GM19043 (cell line): ENCODE measurements at regions not wholly inside any gene's neighbourhood (a gene's known extent, or its start where the extent isn't known, plus 50 kb on each side); places are given as distances from the start of the nearest gene placed in this dataset.

Experiments
- ATAC-seq: cut with Tn5 transposase; IDR thresholded peaks from one replicate; pipeline ENCODE4 v1.9.1; 2021; ENCODE audit warnings: low read depth; ENCODE audit not compliant: unreplicated experiment

DNA sequence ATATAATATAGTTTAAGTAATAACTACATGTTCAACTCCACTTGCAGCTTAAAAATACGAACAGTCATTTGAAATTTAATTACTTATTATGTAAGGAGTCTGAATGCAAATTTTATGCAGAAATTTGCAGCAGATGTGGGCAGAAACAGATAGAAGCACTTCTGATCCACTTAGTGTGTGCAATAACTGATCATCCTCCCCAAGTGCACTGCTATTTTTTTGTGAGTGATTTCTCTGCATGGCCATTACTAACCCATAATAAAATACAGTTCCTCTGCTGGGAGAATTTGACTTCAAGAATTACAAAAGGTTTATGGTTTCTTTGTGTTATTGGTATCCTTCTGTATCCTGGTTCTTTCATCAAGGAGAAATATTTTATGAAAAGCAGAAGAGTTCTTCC lies 611.5 kb upstream of the RGS18 start:
- ATAC-seq = no peak

DNA sequence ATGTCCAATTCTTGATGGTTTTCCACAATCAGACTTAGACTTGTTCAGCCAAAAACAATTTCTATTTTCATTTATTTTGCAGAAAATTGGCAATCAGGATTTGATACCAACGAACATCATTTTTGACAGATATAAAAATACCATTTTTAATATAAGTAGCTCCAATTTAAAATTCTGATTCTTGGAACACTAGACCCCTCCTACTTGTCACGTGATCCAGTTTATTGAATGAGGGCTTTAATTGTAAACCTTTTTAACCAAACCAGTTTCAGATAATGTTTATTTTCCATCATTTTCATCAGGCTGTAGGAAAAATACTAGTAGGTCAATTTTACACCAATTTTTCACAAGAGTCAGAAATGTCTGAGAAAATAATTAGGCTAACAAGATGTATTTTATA lies 607.2 kb upstream of the RGS18 start:
- ATAC-seq = no peak

DNA sequence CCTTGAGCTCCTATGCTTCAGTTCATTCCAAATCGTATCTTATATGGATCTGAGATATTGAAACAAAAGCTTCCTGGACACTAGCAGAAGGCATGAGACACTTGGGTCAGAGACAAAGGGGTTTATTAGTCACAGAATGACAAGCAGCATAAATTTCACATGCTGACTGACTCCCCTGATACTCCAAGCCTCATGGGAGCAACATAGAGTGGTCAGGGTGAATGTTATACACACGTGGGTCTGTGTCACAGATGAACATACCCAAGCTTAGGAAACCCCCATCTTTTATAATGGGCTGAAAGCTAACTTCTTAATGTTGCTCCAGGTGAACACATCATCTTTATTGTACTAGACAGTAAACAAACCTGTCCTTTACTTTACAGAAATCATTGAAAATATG lies 599.9 kb upstream of the RGS18 start:
- no peak for ATAC-seq

DNA sequence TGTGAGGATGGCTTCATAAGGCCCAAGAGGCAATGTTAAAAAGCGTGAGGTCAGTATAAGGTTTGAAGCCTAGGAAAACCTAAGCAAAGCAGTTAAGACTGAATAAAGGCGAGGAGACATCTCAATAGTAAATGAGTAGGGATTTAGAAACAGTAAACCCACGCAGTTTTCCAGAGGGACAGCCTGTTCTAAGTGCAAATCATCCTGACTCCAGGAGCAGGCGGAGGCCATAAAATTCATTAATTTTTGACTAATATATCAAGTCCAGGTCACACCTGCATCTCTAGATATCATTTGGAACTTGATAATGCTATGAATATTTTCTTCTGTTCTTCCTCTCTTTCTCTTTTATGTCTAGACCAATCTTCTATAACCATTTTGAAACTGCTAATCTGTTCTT lies 597.0 kb upstream of the RGS18 start:
- no peak for ATAC-seq

DNA sequence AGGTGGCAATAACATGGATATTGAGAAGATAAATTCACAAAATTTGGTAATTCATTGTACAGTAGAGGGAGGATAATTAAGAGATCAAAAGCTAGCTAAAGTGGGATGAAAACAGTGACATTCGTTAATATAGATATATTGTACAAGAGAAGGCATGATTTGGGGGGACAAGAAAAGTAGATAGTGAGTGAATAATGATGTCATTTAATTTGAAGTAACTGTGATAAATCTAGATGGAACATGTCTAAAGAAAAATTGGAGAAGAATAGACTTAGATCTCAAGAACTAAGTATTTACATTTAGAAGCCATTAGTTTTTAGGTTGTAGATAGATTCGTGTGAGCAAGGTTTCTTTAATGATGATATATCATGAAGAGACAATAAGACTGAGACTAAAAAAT lies 594.0 kb upstream of the RGS18 start:
- no peak for ATAC-seq

DNA sequence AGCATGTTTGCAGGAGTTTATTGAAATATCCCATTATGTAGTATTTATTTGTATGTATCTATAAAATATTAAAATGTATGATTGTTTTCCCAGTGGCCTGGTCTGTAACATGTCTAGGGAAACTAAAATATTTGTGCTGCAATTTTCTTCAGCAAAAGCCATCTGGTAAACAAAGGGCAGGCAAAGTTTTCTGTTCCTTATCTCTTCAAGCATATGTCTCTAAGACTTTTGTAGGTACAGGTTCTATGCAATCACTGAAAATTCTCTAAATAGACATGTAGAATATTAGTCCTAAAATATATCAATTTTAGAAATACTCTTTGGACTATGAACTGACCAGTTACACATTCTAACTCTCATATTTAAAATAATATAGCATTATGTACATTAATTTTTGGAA lies 585.8 kb upstream of the RGS18 start:
- no peak for ATAC-seq

DNA sequence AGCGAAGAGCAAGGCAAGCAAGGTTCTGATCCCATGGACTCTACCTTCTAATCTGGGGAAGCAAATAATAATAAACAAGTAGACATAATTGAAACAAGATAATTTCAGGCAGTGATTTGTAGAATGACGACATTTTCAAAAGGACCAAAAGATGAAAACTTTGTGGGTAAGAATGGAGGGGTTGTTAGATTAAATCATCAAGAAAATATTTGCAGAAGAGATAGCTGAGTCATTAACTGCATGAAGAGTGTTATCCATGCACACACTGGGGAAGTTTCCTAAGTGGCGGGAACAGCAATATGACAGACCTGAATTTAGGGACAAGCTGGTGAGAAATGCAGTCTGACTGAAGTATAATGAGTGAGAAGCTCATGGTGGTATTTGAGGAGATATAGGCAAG lies 583.1 kb upstream of the RGS18 start:
- no peak for ATAC-seq

DNA sequence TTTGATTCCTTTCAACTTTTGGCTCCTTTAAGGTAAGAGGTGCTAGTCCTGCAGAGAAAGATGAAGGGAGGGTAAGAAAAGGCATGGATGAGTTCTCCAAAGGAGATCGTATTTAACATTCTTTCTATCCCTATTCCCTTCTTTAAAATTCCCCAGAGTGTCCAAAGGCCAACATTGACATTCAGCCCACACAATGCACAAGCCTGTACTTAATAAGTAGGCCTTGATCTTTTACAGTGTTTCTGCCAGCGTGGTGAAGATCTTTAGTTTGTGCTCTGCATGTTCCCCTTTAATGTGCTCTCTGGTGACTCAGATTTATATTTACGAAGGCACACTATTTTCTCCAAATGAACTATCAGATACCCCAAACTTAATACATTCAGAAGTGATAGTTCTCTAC lies 582.5 kb upstream of the RGS18 start:
- ATAC-seq = no peak

DNA sequence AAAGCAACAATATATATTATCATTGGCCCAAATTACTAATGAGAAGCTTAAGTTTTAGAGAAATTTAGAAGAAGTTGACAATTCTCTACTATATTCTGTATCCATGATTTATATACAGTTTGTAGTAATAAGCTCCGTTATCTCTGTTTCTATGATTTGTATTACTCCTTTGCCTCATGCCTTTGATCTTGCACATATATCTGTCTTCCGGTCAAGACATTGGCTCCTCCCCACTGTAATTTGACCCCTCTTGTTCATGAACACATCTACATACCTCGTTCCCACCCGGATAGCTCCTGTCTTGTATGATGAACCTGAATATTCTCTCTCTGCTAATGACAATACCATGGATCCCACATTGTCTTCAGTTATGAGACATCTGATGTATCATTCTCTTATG lies 581.0 kb upstream of the RGS18 start:
- ATAC-seq = no peak

DNA sequence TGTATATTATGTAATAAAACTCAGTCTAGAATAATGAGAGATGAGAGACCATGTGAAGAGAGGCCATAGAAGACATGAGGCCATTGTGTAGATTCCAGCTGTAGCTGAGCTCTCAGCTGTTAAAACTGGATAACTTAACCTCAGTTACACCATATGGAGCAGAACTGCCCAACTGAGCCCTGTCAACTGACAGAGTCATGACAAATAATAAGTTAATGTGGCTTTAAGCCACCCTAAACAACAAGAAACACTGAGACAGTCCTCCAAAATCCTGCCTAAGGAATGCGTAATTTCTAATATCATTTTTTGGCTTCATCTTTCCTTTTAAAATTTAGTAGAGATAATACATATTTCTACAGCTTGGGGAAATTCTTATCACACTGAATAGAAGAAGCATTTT lies 580.0 kb upstream of the RGS18 start:
- no peak for ATAC-seq

DNA sequence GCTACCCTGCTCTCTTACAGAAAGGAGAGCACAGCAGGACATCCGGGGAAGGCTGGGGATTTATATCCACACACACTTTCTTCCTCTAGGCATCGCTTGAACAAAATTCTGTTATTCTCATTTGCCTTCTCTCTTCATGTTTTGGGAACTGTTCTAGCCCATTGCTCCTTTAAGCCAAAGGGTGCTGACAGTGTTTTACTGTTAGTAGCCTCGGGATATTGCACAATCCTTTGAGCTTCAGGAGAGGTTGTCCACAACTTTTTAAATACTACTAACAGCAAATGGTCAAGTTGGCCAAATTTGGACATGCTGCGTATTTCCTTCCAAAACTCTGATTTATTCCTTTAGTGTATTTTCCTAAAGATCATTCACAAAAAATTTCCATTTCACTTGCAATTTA lies 579.2 kb upstream of the RGS18 start:
- no peak for ATAC-seq

DNA sequence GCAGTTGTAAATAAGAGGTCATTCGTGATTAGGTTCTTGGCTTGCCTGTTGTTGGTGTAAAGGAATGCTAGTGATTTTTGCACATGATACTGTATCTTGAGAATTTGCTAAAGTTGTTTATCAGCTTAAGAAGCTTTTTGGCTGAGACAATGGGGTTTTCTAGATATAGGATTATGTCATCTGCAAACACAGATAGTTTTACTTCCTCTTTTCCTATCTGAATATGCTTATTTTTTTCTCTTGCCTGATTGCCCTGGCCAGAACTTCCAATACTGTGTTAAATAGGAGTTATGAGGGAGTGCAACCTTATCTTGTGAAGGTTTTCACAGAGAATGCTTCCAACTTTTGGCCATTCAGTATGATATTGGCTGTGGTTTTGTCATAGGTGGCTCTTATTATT lies 576.1 kb upstream of the RGS18 start:
- ATAC-seq = peak; percentile 59

DNA sequence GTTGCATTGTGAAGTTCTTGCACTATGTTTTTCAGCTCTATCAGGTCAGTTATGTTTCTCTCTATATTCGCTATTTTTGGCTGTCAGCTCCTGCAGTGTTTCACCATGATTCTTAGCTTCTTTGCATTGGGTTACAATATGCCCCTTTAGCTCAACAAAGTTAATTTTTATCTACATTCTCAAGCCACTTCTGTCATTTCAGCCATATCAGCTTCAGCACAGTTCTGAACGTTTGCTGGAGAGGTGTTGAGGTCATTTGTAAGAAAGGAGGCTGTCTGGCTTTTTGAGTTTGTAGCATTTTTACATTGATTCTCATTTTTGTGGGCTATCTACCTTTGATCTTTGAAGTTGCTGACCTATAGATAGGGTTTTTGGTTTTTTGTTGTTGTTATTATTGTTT lies 573.2 kb upstream of the RGS18 start:
- no peak for ATAC-seq

DNA sequence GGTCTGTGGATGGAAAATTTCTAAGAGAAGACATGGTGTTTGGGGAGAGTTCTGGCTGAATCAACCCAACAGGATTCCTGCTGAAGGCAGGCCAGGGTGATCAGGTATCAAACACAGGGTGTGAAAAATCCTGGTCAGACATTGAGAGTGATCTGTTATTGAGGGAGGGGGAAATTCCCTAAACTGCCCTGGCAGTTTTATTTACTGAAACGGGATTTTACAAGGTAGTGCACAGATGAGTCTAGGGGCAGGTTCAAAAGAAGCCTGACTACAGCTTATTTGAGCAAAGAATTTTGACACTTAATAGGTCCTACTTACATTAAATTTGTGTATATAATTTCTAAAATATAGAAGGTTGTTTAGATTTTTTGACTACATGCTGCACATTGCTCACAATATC lies 569.4 kb upstream of the RGS18 start:
- no peak for ATAC-seq

DNA sequence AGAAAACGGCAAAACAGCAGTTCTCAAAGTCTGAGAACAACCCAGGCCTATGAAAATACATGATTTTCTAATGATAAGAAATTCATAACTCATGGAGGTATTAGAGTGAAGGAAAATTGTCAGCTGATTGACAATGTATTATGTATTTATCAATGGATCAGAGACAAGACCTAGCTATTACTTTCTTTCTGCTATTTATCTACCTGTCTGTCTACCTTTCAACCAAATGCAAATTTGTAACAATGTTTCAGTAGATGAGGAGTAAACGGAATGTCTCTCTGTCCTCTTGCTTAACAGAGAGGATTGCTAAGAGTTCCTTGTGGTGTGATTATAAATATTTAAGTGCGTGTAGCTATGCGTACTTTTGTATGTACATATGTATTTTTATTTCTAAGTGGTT lies 568.7 kb upstream of the RGS18 start:
- ATAC-seq = no peak

DNA sequence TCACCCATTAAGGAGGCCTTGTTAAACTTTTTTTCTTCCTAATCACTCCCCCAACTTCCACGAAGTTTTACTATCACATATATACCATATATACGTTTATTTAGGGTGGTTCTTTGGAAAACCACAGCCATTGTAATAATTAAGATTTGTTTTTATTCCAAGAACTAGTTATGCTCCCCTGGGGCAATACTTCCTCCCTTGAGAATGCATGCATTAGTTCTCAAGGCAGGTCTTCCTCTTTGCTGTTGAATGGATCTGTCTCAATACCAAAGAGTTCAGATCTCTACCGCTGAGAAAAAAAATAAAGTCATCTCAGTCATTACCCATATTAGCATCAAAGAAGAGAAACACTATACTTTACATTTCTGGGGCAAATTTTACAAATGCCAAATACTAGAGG lies 567.7 kb upstream of the RGS18 start:
- ATAC-seq = no peak

DNA sequence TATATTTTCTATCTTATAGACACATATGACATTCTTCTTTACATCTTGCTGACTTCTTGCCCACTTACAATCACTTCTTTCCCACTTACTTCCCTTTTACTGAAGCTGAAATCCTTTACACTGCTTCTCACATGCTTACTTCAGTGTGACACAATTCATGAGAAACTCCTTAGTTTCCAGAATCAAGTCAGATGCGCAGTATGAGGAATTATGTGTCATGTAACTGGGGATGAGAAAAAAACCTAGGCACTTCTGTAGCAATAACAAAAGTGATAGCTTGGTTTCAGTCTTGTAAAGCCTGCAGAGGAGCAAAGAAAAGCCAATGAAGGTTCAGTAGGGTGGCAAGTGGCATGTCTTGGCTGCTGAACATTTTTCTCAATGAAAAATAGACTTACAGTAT lies 566.2 kb upstream of the RGS18 start:
- no peak for ATAC-seq

DNA sequence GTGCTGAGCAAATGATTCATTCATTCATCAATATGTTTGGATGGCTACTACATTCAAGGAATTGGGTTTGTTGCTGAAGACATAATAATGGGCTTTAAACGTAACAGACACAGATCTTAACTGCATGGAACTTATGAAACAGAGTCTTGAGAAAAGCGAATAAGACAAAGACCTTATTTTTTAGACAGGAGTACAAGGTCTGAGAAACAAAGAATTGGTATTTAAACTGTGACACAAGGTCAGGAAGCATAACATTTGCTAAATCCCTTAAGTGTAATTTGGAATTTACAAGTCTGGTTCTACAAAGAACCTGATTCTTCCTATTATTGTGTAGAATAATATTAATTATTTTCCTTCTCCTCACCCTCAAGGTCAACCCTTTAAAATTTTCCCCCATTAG lies 565.4 kb upstream of the RGS18 start:
- no peak for ATAC-seq

DNA sequence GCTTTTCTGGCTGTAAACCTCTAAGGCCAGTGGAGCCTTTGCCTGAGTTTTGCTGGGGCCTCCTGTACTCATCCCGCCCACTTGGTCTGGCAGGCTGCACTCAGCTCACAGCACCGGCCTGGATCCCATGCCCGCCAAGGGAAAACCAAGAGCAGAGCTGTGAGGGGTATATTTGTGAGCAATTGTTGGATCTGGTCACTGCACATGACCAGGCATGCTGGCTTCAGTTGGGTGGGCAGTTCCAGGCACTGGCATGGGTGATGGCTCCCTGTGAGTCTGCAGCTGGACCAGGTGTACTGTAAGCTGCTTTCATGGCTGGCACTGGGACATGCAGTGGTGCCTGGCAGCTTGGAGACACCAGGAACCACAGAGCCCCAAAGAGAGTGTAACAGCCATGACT lies 563.1 kb upstream of the RGS18 start:
- no peak for ATAC-seq

DNA sequence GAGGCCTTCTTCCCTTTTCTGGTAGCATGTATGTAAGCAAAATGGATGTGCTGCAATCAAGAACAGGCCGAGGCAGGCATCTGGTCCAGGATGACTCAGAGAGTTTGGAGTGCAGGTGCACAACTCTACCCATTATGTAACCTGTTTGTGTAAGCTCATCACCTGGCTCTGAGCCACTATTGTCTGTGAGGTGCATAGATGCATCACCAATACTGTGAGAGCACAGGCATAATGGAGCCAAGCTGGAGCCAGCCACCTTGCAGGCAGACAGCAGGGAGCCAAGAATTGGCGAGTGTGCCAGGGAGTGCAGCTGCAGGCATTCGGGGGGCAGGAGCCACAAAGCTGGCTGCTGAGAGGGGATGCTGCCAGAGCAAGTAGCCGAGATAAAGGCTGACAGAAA lies 549.9 kb upstream of the RGS18 start:
- no peak for ATAC-seq

DNA sequence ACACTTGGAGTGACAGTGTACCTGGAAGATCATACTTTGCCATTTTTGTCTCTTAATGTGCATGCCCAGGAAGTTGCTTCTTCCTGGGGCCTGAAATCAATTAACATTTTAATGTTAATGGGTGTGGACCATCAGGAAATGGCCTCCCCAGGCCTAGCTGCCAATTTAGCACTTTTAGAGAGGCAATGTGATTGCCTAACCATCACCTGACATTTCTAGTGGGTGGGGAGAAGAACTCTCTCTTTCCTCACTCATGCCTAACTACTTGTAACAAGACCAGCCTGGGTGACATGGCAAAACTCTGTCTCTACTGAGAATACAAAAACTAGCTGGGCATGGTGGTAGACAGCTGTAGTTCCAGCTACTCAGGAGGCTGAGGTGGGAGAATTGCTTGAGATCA lies 549.0 kb upstream of the RGS18 start:
- ATAC-seq = no peak

DNA sequence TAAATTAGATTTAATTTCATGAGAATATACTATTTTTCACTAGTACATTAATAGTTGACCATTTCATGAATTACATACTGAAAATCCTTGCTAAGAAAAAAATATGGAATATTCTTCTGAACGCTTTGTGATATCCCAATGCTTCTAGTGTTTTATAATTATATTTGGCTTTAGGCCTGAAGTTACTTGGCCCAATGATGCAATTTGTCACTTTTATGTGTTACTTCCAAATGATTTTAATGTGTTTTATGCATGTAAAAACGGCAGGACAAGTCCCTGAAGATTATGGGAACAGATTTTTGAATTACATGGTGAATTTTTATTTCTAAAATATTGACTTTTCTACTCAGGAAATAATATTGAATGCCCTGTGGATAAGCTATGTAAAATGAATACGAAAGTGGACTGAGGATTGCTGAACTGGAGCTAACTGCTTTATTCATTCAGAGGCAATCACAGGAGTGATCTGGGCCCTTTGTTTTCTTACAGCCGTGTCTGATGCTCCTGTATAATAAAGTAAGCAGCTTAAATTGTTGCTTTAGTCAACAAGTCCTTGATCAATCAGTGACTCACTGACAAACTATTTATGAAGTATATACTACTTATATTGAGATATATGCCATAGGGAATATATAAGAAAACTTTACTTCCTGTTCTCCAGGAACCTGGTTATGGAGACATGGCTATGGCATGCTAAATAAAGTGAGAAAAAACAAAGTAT lies 543.0 kb upstream of the RGS18 start:
- ATAC-seq = no peak

DNA sequence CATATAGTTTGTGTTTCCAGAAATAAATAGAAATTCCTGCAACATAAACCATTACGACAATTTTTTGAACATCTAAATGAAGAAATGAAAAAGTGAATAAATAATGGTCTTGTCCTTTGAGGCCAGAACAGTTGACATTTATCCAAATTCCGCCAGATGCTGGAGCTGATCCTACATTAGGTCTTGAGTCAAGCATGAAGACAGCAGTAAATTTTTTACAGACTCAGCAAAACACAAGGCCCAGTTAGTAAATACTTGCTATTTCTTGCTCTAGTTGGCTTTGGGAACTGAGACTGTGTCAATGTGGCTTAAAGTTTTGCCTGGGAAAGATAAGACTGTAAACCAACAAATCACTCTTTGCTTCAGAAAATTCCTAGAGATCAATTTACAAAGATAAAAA lies 540.1 kb upstream of the RGS18 start:
- ATAC-seq = no peak
